Spleen (tissue), 11 donors: ENCODE measurements at regions not wholly inside any gene's neighbourhood (a gene's known extent, or its start where the extent isn't known, plus 50 kb on each side); places are given as distances from the start of the nearest gene placed in this dataset.

Source experiments
- DNase-seq: peaks from one replicate; pipeline ENCODE4 v3.0.0-alpha.2; 2020
- H3K27ac ChIP-seq, 8 donors: fragments of 200-600 bp; sonication (generic) in 7 of 8; 1 replicate in 4 of 8; 2 replicates in 4 of 8; pipeline versions ENCODE4 v1.5.0 to v1.8.0; 2016 to 2021; ENCODE audit warnings: inconsistent platforms in 4 of 8, mild to moderate bottlenecking in 4 of 8, moderate library complexity in 1 of 8
- H3K27me3 ChIP-seq, 7 donors: fragments of 200-600 bp; sonication (generic) in 6 of 7; replicated peaks in 1 of 7; 1 replicate in 4 of 7; 2 replicates in 3 of 7; pipeline versions ENCODE4 v1.5.0 to v1.8.0; 2016 to 2021; ENCODE audit warnings: inconsistent platforms in 3 of 7, mild to moderate bottlenecking in 1 of 7
- H3K36me3 ChIP-seq, 6 donors: fragments of 200-600 bp; sonication (generic) in 5 of 6; 1 replicate in 4 of 6; 2 replicates in 2 of 6; pipeline versions ENCODE4 v1.5.0 to v1.8.0; 2016 to 2021; ENCODE audit warnings: inconsistent platforms in 2 of 6
- H3K4me1 ChIP-seq, 6 donors: fragments of 200-600 bp; sonication (generic) in 5 of 6; 1 replicate in 3 of 6; 2 replicates in 3 of 6; pipeline versions ENCODE4 v1.5.0 to v1.8.0; 2016 to 2021; ENCODE audit warnings: inconsistent platforms in 3 of 6
- H3K4me3 ChIP-seq, 8 donors: fragments of 200-600 bp; sonication (generic) in 7 of 8; 1 replicate in 4 of 8; 2 replicates in 4 of 8; pipeline versions ENCODE4 v1.5.0 to v1.8.0; 2016 to 2021; ENCODE audit warnings: inconsistent platforms in 4 of 8, mild to moderate bottlenecking in 4 of 8, moderate library complexity in 2 of 8
- H3K9me3 ChIP-seq, 8 donors: fragments of 200-600 bp; sonication (generic) in 7 of 8; 1 replicate in 4 of 8; 2 replicates in 4 of 8; pipeline versions ENCODE4 v1.5.0 to v1.8.0; 2016 to 2021; ENCODE audit warnings: inconsistent platforms in 4 of 8
- CTCF ChIP-seq, 11 experiments: fragments of 200-600 bp in 7 of 11; fragments of 450-650 bp in 4 of 11; sonication (generic) in 4 of 11; IDR thresholded peaks in 8 of 11; conservative IDR thresholded peaks in 3 of 11; 1 replicate in 7 of 11; 2 replicates in 4 of 11; pipeline versions ENCODE4 v1.4.0 to v1.8.0; 2016 to 2021; ENCODE audit warnings: antibody characterized with exemption in 11 of 11, inconsistent platforms in 4 of 11, mild to moderate bottlenecking in 1 of 11
- POLR2A ChIP-seq, 3 donors: fragments of 450-650 bp; IDR thresholded peaks; one replicate each; pipeline ENCODE4 v1.5.1; 2017; ENCODE audit warnings: antibody characterized with exemption in 3 of 3, mild to moderate bottlenecking in 1 of 3
- POLR2AphosphoS5 ChIP-seq, 3 donors: sonication (generic); formaldehyde crosslinking; IDR thresholded peaks; one replicate each; pipeline ENCODE4 v1.5.1; 2017; ENCODE audit warnings: antibody characterized with exemption in 3 of 3
- WGBS, 5 donors: extraction: QIAGEN DNeasy Blood & Tissue Kit in 3 of 5; methylation state at CpG; one replicate each; pipeline versions ENCODE4 v1.1.5 to v1.1.7; 2013 to 2018; 5-methylcytosine and 5-hydroxymethylcytosine counted together
- intact Hi-C: fragments of 100-400 bp; cut with DNase I; formaldehyde crosslinking; loops from one replicate; pipeline ENCODE4 v1.15.0; 2023; ENCODE audit warnings: low total_unique reads
- donor health status: healthy with polysubstance abuse.
- donor health status: DM: no; HTN: no; CAD: no; lungs with moderate emphysema.
- donor health status: DM: no; HTN: no; CAD: no.
- donor health status: Bipolar disorder and iron deficiency.
- donor health status: healthy.
- donor health status: DM: no; HTN: no; CAD: no.
- donor health status: DM: yes; HTN: yes; CAD: no.

DNA sequence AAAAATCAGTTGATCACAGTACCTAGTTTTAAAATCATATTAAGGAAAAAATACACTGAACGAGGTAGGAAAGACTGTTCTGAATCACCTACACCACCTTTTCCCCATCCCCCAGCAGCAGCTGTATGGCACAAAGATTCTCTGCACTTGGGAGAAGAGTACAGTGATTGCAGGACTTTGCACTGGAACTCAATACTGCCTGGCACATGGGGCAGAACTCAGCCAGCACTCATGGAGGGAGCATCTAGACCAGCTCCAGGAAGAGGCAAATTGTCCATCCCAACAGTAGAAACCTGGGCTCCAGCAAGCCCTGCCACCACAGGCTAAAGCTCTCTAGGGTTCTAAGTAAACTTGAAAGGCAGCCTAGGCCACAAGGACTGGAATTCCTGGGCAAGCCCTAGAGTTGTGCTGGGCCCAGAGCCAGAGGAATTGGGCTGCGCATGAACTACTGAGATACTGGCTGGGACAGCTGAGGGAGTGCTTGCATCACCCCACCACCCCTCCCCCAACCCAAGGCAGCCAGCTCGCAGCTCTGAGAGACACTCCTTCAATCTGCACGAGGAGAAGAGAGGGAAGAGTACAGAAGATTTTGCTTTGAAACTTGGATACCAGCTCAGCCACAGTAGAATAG, 654.4 kb upstream of the CDH6 start:
- WGBS, 5 donors: 46 to 73% (median 65%) methylated on average over 3 to 4 of the region's 4 CpGs
- peaks cover 0 to 36% (median 20%) of the 10 kb centered on the region in 8 donors for H3K9me3 ChIP-seq
- no peak overlapping the region for H3K4me3 ChIP-seq
- no peak overlapping the region for H3K27ac ChIP-seq
- H3K36me3 ChIP-seq: no peaks in the 10 kb centered on the region
- intact Hi-C loops: no loop called here
- TF ChIP-seq POLR2AphosphoS5 (IDR thresholded peaks at IDR 0.05) (no peak), POLR2A (IDR thresholded peaks at IDR 0.05) (no peak), CTCF (IDR thresholded peaks at IDR 0.05 in 8 of 11, conservative IDR thresholded peaks at IDR 0.05 in 3 of 11) (no peak)
- no peak for DNase-seq
- no peaks in the 10 kb centered on the region for H3K4me1 ChIP-seq
- H3K27me3 ChIP-seq: no peaks in the 10 kb centered on the region

DNA sequence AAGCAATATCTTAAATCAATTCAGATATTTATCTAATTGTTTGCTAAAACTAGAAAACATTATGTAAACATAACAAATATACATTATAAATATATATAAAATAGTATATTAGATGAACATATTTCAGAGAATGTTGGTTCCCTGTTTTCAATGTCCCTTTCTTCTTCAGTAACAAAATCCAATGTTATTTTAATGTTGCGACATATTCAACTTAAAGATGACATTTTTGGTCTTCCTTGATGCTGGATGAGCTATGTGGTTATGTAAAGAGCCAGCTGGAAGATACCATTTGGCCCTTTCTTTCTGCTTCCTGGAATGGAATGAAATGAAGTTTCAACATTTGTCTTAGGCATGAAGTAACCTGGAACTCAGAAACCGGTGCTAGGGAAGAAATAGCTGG, 668.1 kb upstream of the CDH6 start:
- 82 to 93% (median 86%) methylated on average over 2 of the region's 2 CpGs for WGBS, 5 donors

GRCh38 chr5:30524428-30524827, 669.1 kb upstream of the CDH6 start:
- intact Hi-C loops: no loop called here
- Histone ChIP-seq H3K36me3 (no peaks in the 10 kb centered on the region), H3K27me3 (no peaks in the 10 kb centered on the region), H3K9me3 (peaks cover 0 to 20% (median 0%) of the 10 kb centered on the region in 8 donors), H3K4me3 (no peak overlapping the region), H3K27ac (no peak overlapping the region), H3K4me1 (no peaks in the 10 kb centered on the region)
- 86 to 91% (median 86%) methylated on average over 6 of the region's 6 CpGs for WGBS, 5 donors
- TF ChIP-seq POLR2AphosphoS5 (IDR thresholded peaks at IDR 0.05) (no peak), POLR2A (IDR thresholded peaks at IDR 0.05) (no peak), CTCF (IDR thresholded peaks at IDR 0.05 in 8 of 11, conservative IDR thresholded peaks at IDR 0.05 in 3 of 11) (no peak)
- no peak for DNase-seq

More for the DNA sequence above, 668.1 kb upstream of the CDH6 start:
- no peak for DNase-seq
- intact Hi-C loops: no loop called here
- Histone ChIP-seq H3K4me3 (no peak overlapping the region), H3K27ac (no peak overlapping the region), H3K9me3 (peaks cover 0 to 18% (median 0%) of the 10 kb centered on the region in 8 donors), H3K27me3 (no peaks in the 10 kb centered on the region), H3K36me3 (no peaks in the 10 kb centered on the region), H3K4me1 (no peaks in the 10 kb centered on the region)
- no peak for TF ChIP-seq POLR2AphosphoS5 (IDR thresholded peaks at IDR 0.05)
- no peak for TF ChIP-seq CTCF (IDR thresholded peaks at IDR 0.05 in 8 of 11, conservative IDR thresholded peaks at IDR 0.05 in 3 of 11)
- TF ChIP-seq POLR2A (IDR thresholded peaks at IDR 0.05): no peak

GRCh38 chr5:30523061-30523460, 670.4 kb upstream of the CDH6 start:
- WGBS, 5 donors: 56 to 75% (median 67%) methylated on average over 1 of the region's 1 CpG
- Histone ChIP-seq H3K36me3 (no peaks in the 10 kb centered on the region), H3K27me3 (no peaks in the 10 kb centered on the region), H3K4me1 (no peaks in the 10 kb centered on the region), H3K9me3 (peaks cover 0 to 12% (median 0%) of the 10 kb centered on the region in 8 donors), H3K27ac (no peak overlapping the region), H3K4me3 (no peak overlapping the region)
- TF ChIP-seq POLR2AphosphoS5 (IDR thresholded peaks at IDR 0.05): no peak
- no peak for TF ChIP-seq CTCF (IDR thresholded peaks at IDR 0.05 in 8 of 11, conservative IDR thresholded peaks at IDR 0.05 in 3 of 11)
- TF ChIP-seq POLR2A (IDR thresholded peaks at IDR 0.05): no peak
- intact Hi-C loops: no loop called here
- no peak for DNase-seq
